Lower lobe of right lung (tissue), 2 donors: ENCODE measurements at regions not wholly inside any gene's neighbourhood (a gene's known extent, or its start where the extent isn't known, plus 50 kb on each side); places are given as distances from the start of the nearest gene placed in this dataset.
A peak's percentile ranks its signal among the peaks of the same experiment; 100 is the strongest.

Experiments used
- ATAC-seq, 2 donors: fragments of 200-7000 bp; cut with Tn5 transposase; one replicate each; pipeline ENCODE4 v1.9.1; 2020 to 2022; ENCODE audit warnings: mild to moderate bottlenecking in 2 of 2, moderate library complexity in 2 of 2
- DNase-seq: peaks from one replicate; pipeline ENCODE4 v3.0.0-alpha.2; 2020
- H3K27ac ChIP-seq: fragments of 200-600 bp; one replicate; pipeline ENCODE4 v1.8.0; 2022
- H3K27me3 ChIP-seq: fragments of 200-600 bp; one replicate; pipeline ENCODE4 v1.8.0; 2022; ENCODE audit warnings: low read depth
- H3K36me3 ChIP-seq: fragments of 200-600 bp; one replicate; pipeline ENCODE4 v1.8.0; 2022; ENCODE audit warnings: mild to moderate bottlenecking
- H3K4me1 ChIP-seq: fragments of 200-600 bp; one replicate; pipeline ENCODE4 v1.8.0; 2022
- H3K4me3 ChIP-seq: fragments of 200-600 bp; one replicate; pipeline ENCODE4 v1.8.0; 2022; ENCODE audit warnings: mild to moderate bottlenecking
- H3K9me3 ChIP-seq: fragments of 200-600 bp; one replicate; pipeline ENCODE4 v1.8.0; 2022
- CTCF ChIP-seq: fragments of 200-600 bp; IDR thresholded peaks from one replicate; pipeline ENCODE4 v1.8.0; 2022; ENCODE audit warnings: antibody characterized with exemption, mild to moderate bottlenecking
- intact Hi-C: fragments of 100-400 bp; cut with DNase I; formaldehyde crosslinking; loops from one replicate; pipeline ENCODE4 v1.11.0; 2022
- donor health status: DM: no; HTN: yes; CAD: no; lungs with severe emphysema.

GRCh38 chr2:43133708-43134570 is 92.5 kb downstream of the ZFP36L2 start:
- intact Hi-C loops: no loop called here
- Histone ChIP-seq H3K27ac (peak overlapping the region; percentile 88), H3K4me3 (no peak overlapping the region), H3K4me1 (peaks cover 89% of the 10 kb centered on the region), H3K36me3 (no peaks in the 10 kb centered on the region), H3K27me3 (no peaks in the 10 kb centered on the region), H3K9me3 (no peaks in the 10 kb centered on the region)
- ATAC-seq: peak; percentile 3 to 10
- DNase-seq: peak; percentile 80
- TF ChIP-seq CTCF: no peak

GRCh38 chr2:43133336-43133707 is 93.1 kb downstream of the ZFP36L2 start:
- peaks cover 95% of the 10 kb centered on the region for H3K4me1 ChIP-seq
- H3K9me3 ChIP-seq: no peaks in the 10 kb centered on the region
- DNase-seq: no peak
- peak overlapping the region; percentile 88 for H3K27ac ChIP-seq
- no peak for TF ChIP-seq CTCF
- H3K27me3 ChIP-seq: no peaks in the 10 kb centered on the region
- no peaks in the 10 kb centered on the region for H3K36me3 ChIP-seq
- intact Hi-C loops: no loop called here
- ATAC-seq: no peak
- no peak overlapping the region for H3K4me3 ChIP-seq

- no peak for TF ChIP-seq CTCF
- Histone ChIP-seq H3K27ac (peak overlapping the region; percentile 88), H3K4me1 (peaks cover 98% of the 10 kb centered on the region), H3K36me3 (no peaks in the 10 kb centered on the region), H3K9me3 (no peaks in the 10 kb centered on the region), H3K4me3 (no peak overlapping the region), H3K27me3 (no peaks in the 10 kb centered on the region)
- ATAC-seq (no peak), DNase-seq (no peak)
- intact Hi-C loops: no loop called here
Observed at GRCh38 chr2:43132683-43133301, 93.6 kb downstream of the ZFP36L2 start.

- H3K4me1 ChIP-seq: peaks cover 98% of the 10 kb centered on the region
- H3K9me3 ChIP-seq: no peaks in the 10 kb centered on the region
- no peak for TF ChIP-seq CTCF
- DNase-seq: no peak
- no peak for ATAC-seq
- no peaks in the 10 kb centered on the region for H3K27me3 ChIP-seq
- H3K4me3 ChIP-seq: no peak overlapping the region
- peak overlapping the region; percentile 88 for H3K27ac ChIP-seq
- intact Hi-C loops: no loop called here
- no peaks in the 10 kb centered on the region for H3K36me3 ChIP-seq
Observed at GRCh38 chr2:43131890-43132682, 94.3 kb downstream of the ZFP36L2 start.

GRCh38 chr2:43131051-43131889 is 95.1 kb downstream of the ZFP36L2 start:
- ATAC-seq: peak; percentile 70 to 79
- TF ChIP-seq CTCF: peak; percentile 49
- Histone ChIP-seq H3K4me1 (peaks cover 95% of the 10 kb centered on the region), H3K36me3 (no peaks in the 10 kb centered on the region), H3K27me3 (no peaks in the 10 kb centered on the region), H3K9me3 (no peaks in the 10 kb centered on the region), H3K4me3 (no peak overlapping the region), H3K27ac (peak overlapping the region; percentile 88)
- intact Hi-C loops: no loop called here
- DNase-seq: peak; percentile 89
